Heart left ventricle (tissue), 13 donors: ENCODE measurements at regions not wholly inside any gene's neighbourhood (a gene's known extent, or its start where the extent isn't known, plus 50 kb on each side); places are given as distances from the start of the nearest gene placed in this dataset.

Experiments
- POLR2A ChIP-seq, 2 donors: fragments of 450-650 bp; IDR thresholded peaks; one replicate each; pipeline ENCODE4 v1.6.1; 2017; ENCODE audit warnings: antibody characterized with exemption in 2 of 2, mild to moderate bottlenecking in 2 of 2, moderate library complexity in 2 of 2
- TF ChIP-seq, protein P1 (sequence below), 12 donors: fragments of 200-600 bp; sonication (generic) in 4 of 12; IDR thresholded peaks; one replicate each; pipeline versions ENCODE4 v1.5.0 to v1.8.0; 2018 to 2022; ENCODE audit warnings: antibody characterized with exemption in 12 of 12, mild to moderate bottlenecking in 5 of 12
- donor health status: ischemic (EF 13 %, LVEDD 7.1; RV severe dilation, severe dysfunction).
- donor health status: DM: no; HTN: yes; CAD: no.
- donor health status: DM: no; HTN: no; CAD: no.
- donor health status: ischemic (EF 25% LVEDD 6.9; RV normal size, moderate dysfunction).
- donor health status: ischemic (EF 25% LVEDD 5.7; RV mildly dilated, moderate dysfunction).
- donor health status: ischemic (EF 35%, LVEDD 5.7; RV mildly dilated, moderate dysfunction).
- donor health status: nonischemic (EF 11% LVEDD 7.7; RV severe dilation, severe dysfunction).
- donor health status: DM: yes; HTN: yes; CAD: no.
- donor health status: PGD.
- donor health status: ischemic (EF 29% LVEDD 5.4; RV normal size, mild dysfunction).
- donor health status: nonischemic (EF 23%, LVEDD 6.1; RV moderate dilation, normal function).

DNA sequence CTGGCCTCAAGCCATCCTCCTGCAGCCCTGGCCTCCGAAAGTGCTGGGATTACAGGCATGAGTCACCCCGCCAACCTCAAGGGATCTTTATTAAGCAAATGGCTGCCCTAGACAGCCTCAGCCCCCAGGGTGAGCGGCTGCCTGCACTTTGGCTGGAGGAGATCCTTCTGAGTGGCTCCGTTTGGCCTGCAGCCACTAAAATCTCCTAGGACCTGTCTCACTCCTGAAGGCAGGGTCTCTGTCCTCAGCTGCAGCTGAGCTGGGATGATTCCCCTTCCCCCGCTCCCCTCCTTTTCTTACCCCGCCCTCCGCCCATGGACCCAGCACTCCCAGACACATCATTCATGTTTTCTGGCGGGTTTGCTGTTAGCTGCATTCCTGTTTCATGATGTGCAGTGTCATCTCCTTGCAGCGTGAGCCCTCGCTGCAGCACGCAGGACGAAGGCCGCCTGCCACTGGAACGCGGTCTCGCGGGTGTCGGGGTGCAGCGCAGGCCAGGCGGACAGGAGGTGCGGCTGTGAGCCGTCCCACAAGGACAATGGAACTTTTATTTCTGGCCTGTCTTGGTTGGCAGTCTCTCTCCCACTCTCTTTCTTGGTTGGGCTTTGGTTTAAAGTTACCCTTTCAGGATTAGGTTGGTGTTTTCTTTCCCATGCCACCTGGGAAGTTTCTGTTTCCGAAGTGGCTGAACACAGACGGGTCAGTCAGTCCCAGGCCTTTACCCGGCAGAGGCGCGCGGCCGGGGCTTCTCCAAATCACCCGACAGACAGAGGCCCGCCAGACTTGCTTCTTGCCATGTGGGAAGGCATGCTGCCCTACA is 137.1 kb downstream of the FOXD1 start:
- TF ChIP-seq, protein P1, sequence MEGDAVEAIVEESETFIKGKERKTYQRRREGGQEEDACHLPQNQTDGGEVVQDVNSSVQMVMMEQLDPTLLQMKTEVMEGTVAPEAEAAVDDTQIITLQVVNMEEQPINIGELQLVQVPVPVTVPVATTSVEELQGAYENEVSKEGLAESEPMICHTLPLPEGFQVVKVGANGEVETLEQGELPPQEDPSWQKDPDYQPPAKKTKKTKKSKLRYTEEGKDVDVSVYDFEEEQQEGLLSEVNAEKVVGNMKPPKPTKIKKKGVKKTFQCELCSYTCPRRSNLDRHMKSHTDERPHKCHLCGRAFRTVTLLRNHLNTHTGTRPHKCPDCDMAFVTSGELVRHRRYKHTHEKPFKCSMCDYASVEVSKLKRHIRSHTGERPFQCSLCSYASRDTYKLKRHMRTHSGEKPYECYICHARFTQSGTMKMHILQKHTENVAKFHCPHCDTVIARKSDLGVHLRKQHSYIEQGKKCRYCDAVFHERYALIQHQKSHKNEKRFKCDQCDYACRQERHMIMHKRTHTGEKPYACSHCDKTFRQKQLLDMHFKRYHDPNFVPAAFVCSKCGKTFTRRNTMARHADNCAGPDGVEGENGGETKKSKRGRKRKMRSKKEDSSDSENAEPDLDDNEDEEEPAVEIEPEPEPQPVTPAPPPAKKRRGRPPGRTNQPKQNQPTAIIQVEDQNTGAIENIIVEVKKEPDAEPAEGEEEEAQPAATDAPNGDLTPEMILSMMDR (IDR thresholded peaks at IDR 0.05) = no peak
- TF ChIP-seq POLR2A (IDR thresholded peaks at IDR 0.05) = no peak
